ENCODE measurements at regions not wholly inside any gene's neighbourhood (a gene's known extent, or its start where the extent isn't known, plus 50 kb on each side); places are given as distances from the start of the nearest gene placed in this dataset.

DNA sequence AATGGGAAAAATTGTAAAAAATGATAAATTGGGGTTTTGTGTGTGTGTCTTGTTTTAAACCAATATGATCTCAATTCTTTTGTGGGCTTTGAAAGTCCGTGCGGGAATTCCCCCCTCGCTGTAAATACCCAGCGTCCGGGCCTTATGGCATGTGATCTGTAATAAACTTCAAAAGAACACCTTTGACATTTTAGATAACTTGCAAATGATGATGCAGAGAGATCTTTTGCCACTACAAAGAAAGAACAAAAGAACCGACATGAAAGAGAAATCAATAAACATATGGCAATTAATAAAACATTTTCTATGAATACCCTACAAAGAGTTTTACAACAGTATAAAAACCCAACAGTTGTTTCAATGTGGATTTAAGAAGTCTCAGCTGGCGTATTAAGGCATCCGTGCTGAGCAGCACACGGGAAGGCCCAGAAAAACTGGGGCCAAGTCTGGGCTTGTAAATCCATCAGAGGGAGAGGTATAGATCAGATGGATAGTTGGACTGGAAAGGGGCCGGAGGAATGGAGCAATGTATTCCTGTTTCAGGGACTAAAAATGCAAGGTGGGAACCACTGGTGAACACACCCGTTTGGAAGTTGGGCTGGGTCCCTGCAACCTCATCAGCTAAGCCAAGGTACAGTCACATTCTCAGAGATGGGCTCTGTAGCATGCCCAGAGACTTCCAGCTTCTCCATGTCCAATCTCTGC, 115.2 kb downstream of the IRX5 start:
- TF ChIP-seq, protein P1, sequence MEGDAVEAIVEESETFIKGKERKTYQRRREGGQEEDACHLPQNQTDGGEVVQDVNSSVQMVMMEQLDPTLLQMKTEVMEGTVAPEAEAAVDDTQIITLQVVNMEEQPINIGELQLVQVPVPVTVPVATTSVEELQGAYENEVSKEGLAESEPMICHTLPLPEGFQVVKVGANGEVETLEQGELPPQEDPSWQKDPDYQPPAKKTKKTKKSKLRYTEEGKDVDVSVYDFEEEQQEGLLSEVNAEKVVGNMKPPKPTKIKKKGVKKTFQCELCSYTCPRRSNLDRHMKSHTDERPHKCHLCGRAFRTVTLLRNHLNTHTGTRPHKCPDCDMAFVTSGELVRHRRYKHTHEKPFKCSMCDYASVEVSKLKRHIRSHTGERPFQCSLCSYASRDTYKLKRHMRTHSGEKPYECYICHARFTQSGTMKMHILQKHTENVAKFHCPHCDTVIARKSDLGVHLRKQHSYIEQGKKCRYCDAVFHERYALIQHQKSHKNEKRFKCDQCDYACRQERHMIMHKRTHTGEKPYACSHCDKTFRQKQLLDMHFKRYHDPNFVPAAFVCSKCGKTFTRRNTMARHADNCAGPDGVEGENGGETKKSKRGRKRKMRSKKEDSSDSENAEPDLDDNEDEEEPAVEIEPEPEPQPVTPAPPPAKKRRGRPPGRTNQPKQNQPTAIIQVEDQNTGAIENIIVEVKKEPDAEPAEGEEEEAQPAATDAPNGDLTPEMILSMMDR (IDR thresholded peaks at IDR 0.05), result no peak
- no peak for TF ChIP-seq POLR2AphosphoS5 (IDR thresholded peaks at IDR 0.05)
- no peak for TF ChIP-seq POLR2A (IDR thresholded peaks at IDR 0.05)
